Caco-2 (cell line): ENCODE measurements at regions not wholly inside any gene's neighbourhood (a gene's known extent, or its start where the extent isn't known, plus 50 kb on each side); places are given as distances from the start of the nearest gene placed in this dataset.

Experiments
- BruUV-seq: library from RNA; stranded (reverse); fragments of 400-500 nt; replicated peaks from 2 replicates; lab custom pipeline; 2021; lab: Mats Ljungman, UMichigan
- CTCF ChIA-PET: fragments of 300-600 bp; sonication (Branson Sonifier 250); formaldehyde crosslinking; loops from one replicate; lab custom pipeline; 2022; ENCODE audit warnings: antibody characterized with exemption; lab: Charles Lee
- POLR2A ChIA-PET: fragments of 300-600 bp; sonication (Branson Sonifier 250); formaldehyde crosslinking; loops from one replicate; lab custom pipeline; 2022; ENCODE audit warnings: antibody characterized with exemption; lab: Charles Lee
- DNase-seq, 2 experiments: peaks; one replicate each; pipeline versions ENCODE4 v3.0.0 to v3.0.0-alpha.2; 2020 to 2022
- H3K27me3 ChIP-seq: replicated peaks from 2 replicates; pipeline ENCODE4 v1.6.0; 2011; ENCODE audit warnings: low read length; ENCODE audit not compliant: control insufficient read depth, insufficient read depth
- H3K36me3 ChIP-seq: 2 replicates; pipeline ENCODE4 v1.5.1; 2011; ENCODE audit warnings: low read length; ENCODE audit not compliant: control insufficient read depth, insufficient read depth
- H3K4me1 ChIP-seq: fragments of 250-450 bp; sonication (Bioruptor Pico); 2 replicates; pipeline ENCODE4 v1.5.1; 2020; ENCODE audit warnings: mild to moderate bottlenecking
- H3K4me3 ChIP-seq: 2 replicates; pipeline ENCODE4 v1.5.1; 2011; ENCODE audit warnings: low read depth, mild to moderate bottlenecking, control low read depth, low read length
- H3K9me3 ChIP-seq: fragments of 250-450 bp; sonication (Bioruptor Pico); 2 replicates; pipeline ENCODE4 v1.5.1; 2020; ENCODE audit warnings: mild to moderate bottlenecking, moderate library complexity
- H3K27ac Mint-ChIP-seq: one replicate; pipeline ENCODE4 v1.8.0; 2022; ENCODE audit warnings: mixed read lengths; ENCODE audit not compliant: unreplicated experiment
- H3K27me3 Mint-ChIP-seq: one replicate; pipeline ENCODE4 v1.8.0; 2022; ENCODE audit warnings: mixed read lengths; ENCODE audit not compliant: insufficient read depth, unreplicated experiment
- H3K36me3 Mint-ChIP-seq: one replicate; pipeline ENCODE4 v1.8.0; 2022; ENCODE audit warnings: mild to moderate bottlenecking, mixed read lengths; ENCODE audit not compliant: insufficient read depth, unreplicated experiment
- H3K4me1 Mint-ChIP-seq: one replicate; pipeline ENCODE4 v1.8.0; 2022; ENCODE audit warnings: low read depth, mixed read lengths; ENCODE audit not compliant: unreplicated experiment
- H3K4me3 Mint-ChIP-seq: one replicate; pipeline ENCODE4 v1.8.0; 2022; ENCODE audit warnings: mild to moderate bottlenecking, moderate library complexity, mixed read lengths; ENCODE audit not compliant: unreplicated experiment
- H3K9me3 Mint-ChIP-seq: one replicate; pipeline ENCODE4 v1.8.0; 2022; ENCODE audit warnings: mixed read lengths; ENCODE audit not compliant: unreplicated experiment
- CTCF ChIP-seq, 2 experiments: fragments of 200-600 bp in 1 of 2; IDR thresholded peaks; 1 replicate in 1 of 2; 2 replicates in 1 of 2; pipeline versions ENCODE4 v1.5.1 to v1.8.0; 2011 to 2022; ENCODE audit warnings: antibody characterized with exemption in 1 of 2, control low read depth in 1 of 2, inconsistent platforms in 1 of 2, low read depth in 1 of 2, low read length in 1 of 2, mild to moderate bottlenecking in 1 of 2, moderate library complexity in 1 of 2; ENCODE audit not compliant: insufficient read depth in 1 of 2, severe bottlenecking in 1 of 2, unreplicated experiment in 1 of 2
- intact Hi-C: fragments of 100-400 bp; cut with micrococcal nuclease; formaldehyde crosslinking; loops from one replicate; pipeline ENCODE4 v1.10.0; 2022; ENCODE audit not compliant: unreplicated experiment

- intact Hi-C loops: no loop called here
- H3K27me3 ChIP-seq: no peaks in the 10 kb centered on the region
- Mint-ChIP-seq H3K27ac (no peak overlapping the region), H3K4me3 (no peak overlapping the region), H3K36me3 (peaks cover 6% of the 10 kb centered on the region), H3K27me3 (peaks cover 7% of the 10 kb centered on the region), H3K4me1 (no peaks in the 10 kb centered on the region), H3K9me3 (no peaks in the 10 kb centered on the region)
- H3K36me3 ChIP-seq: no peaks in the 10 kb centered on the region
- POLR2A ChIA-PET: no interaction called here
- CTCF ChIA-PET: no interaction called here
- H3K9me3 ChIP-seq: no peaks in the 10 kb centered on the region
- H3K4me3 ChIP-seq: no peak overlapping the region
- TF ChIP-seq CTCF (IDR thresholded peaks at IDR 0.05; ENCODE audit: insufficient read depth in 1 of 2, low read depth in 1 of 2, low read length in 1 of 2, severe bottlenecking in 1 of 2, unreplicated experiment in 1 of 2): no peak
- no TSS peak for BruUV-seq
- H3K4me1 ChIP-seq: no peaks in the 10 kb centered on the region
- DNase-seq: no peak
Observed at GRCh38 chr1:3992746-3993145, 92.7 kb upstream of the C1orf174 start.

GRCh38 chr1:3993619-3994375 is 93.7 kb upstream of the C1orf174 start:
- H3K4me1 Mint-ChIP-seq: no peaks in the 10 kb centered on the region
- H3K4me1 ChIP-seq: no peaks in the 10 kb centered on the region
- ChIA-PET CTCF (no interaction called here), POLR2A (no interaction called here)
- TF ChIP-seq CTCF (IDR thresholded peaks at IDR 0.05; ENCODE audit: insufficient read depth in 1 of 2, low read depth in 1 of 2, low read length in 1 of 2, severe bottlenecking in 1 of 2, unreplicated experiment in 1 of 2): no peak
- H3K4me3 ChIP-seq: no peak overlapping the region
- no peaks in the 10 kb centered on the region for H3K9me3 Mint-ChIP-seq
- no peak overlapping the region for H3K4me3 Mint-ChIP-seq
- H3K36me3 Mint-ChIP-seq: peaks cover 6% of the 10 kb centered on the region
- DNase-seq: no peak
- no peaks in the 10 kb centered on the region for H3K36me3 ChIP-seq
- H3K27me3 ChIP-seq: no peaks in the 10 kb centered on the region
- no peak overlapping the region for H3K27ac Mint-ChIP-seq
- no TSS peak for BruUV-seq
- peaks cover 13% of the 10 kb centered on the region for H3K27me3 Mint-ChIP-seq
- intact Hi-C loops: no loop called here
- H3K9me3 ChIP-seq: no peaks in the 10 kb centered on the region

GRCh38 chr1:3995141-3995780 is 95.2 kb upstream of the C1orf174 start:
- Mint-ChIP-seq H3K36me3 (peaks cover 6% of the 10 kb centered on the region), H3K27ac (no peak overlapping the region), H3K4me3 (no peak overlapping the region), H3K27me3 (peaks cover 14% of the 10 kb centered on the region), H3K9me3 (no peaks in the 10 kb centered on the region), H3K4me1 (no peaks in the 10 kb centered on the region)
- intact Hi-C loops: no loop called here
- Histone ChIP-seq H3K9me3 (no peaks in the 10 kb centered on the region), H3K27me3 (no peaks in the 10 kb centered on the region), H3K4me3 (no peak overlapping the region), H3K36me3 (no peaks in the 10 kb centered on the region), H3K4me1 (no peaks in the 10 kb centered on the region)
- no peak for TF ChIP-seq CTCF (IDR thresholded peaks at IDR 0.05; ENCODE audit: insufficient read depth in 1 of 2, low read depth in 1 of 2, low read length in 1 of 2, severe bottlenecking in 1 of 2, unreplicated experiment in 1 of 2)
- BruUV-seq: no TSS peak
- ChIA-PET CTCF (interaction anchor here (0.8 kb wide), 1 partner anchor 10 kb away, joined by 3 read pairs; no protein-coding TSS in a partner anchor), POLR2A (no interaction called here)
- no peak for DNase-seq
